Thyroid gland (tissue), 4 donors: ENCODE measurements at regions not wholly inside any gene's neighbourhood (a gene's known extent, or its start where the extent isn't known, plus 50 kb on each side); places are given as distances from the start of the nearest gene placed in this dataset.

Source experiments
- DNase-seq, 2 donors: peaks; one replicate each; pipeline ENCODE4 v3.0.0-alpha.2; 2019
- H3K27ac ChIP-seq, 3 donors: fragments of 200-600 bp; sonication (generic); 1 replicate in 2 of 3; 2 replicates in 1 of 3; pipeline ENCODE4 v1.5.1; 2016 to 2019; ENCODE audit warnings: mild to moderate bottlenecking in 1 of 3, moderate library complexity in 1 of 3
- H3K27me3 ChIP-seq: fragments of 200-600 bp; sonication (generic); one replicate; pipeline ENCODE4 v1.5.1; 2019
- H3K36me3 ChIP-seq, 2 donors: fragments of 200-600 bp; sonication (generic); one replicate each; pipeline ENCODE4 v1.5.1; 2016 to 2019
- H3K4me1 ChIP-seq, 2 donors: fragments of 200-600 bp; sonication (generic); one replicate each; pipeline ENCODE4 v1.5.1; 2017 to 2019
- H3K4me3 ChIP-seq, 3 donors: fragments of 200-600 bp; sonication (generic); replicated peaks in 1 of 3; 1 replicate in 2 of 3; 2 replicates in 1 of 3; pipeline ENCODE4 v1.5.1; 2016; ENCODE audit warnings: mild to moderate bottlenecking in 1 of 3
- H3K9me3 ChIP-seq: fragments of 200-600 bp; sonication (generic); one replicate; pipeline ENCODE4 v1.5.1; 2017
- CTCF ChIP-seq, 6 experiments: fragments of 200-600 bp in 3 of 6; fragments of 450-650 bp in 3 of 6; sonication (generic) in 3 of 6; IDR thresholded peaks; one replicate each; pipeline ENCODE4 v1.5.1; 2016 to 2019; ENCODE audit warnings: antibody characterized with exemption in 6 of 6, mild to moderate bottlenecking in 2 of 6, inconsistent platforms in 1 of 6, moderate library complexity in 1 of 6
- POLR2A ChIP-seq, 2 donors: fragments of 450-650 bp; IDR thresholded peaks; one replicate each; pipeline ENCODE4 v1.6.1; 2017; ENCODE audit warnings: antibody characterized with exemption in 2 of 2, mild to moderate bottlenecking in 2 of 2, moderate library complexity in 1 of 2
- WGBS, 2 donors: methylation state at CpG; one replicate each; pipeline ENCODE4 v1.1.5; 2017; 5-methylcytosine and 5-hydroxymethylcytosine counted together
- intact Hi-C: fragments of 100-400 bp; cut with DNase I; formaldehyde crosslinking; loops from one replicate; pipeline ENCODE4 v1.15.1; 2023

DNA sequence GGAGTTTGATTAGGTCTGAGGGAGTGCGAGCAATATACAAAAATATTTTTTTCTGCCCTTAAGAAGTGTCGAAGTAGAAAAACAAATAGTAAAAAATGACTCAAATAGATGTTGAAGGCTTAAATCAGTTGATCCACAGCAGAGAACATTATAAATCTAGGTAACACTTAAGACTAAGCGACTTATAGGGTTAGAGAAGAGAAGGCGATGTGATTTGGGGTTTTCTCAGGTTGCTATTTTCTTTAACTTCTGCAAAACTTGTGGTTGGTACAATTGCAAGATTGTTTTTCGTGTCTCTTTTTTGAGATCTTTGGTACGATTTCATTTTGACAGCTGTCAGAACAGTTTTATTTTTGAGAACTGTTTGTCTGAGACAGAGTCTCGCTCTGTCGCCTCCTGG lies 1479.5 kb downstream of the PCDH7 start:
- intact Hi-C loops, result no loop called here
- H3K27me3 ChIP-seq, result no peaks in the 10 kb centered on the region
- H3K4me3 ChIP-seq, result no peak overlapping the region
- H3K36me3 ChIP-seq, result no peaks in the 10 kb centered on the region
- no peak overlapping the region for H3K27ac ChIP-seq
- peaks cover 0 to 13% of the 10 kb centered on the region in 2 donors for H3K4me1 ChIP-seq
- no peaks in the 10 kb centered on the region for H3K9me3 ChIP-seq
- DNase-seq, result no peak
- no peak for TF ChIP-seq POLR2A (IDR thresholded peaks at IDR 0.05)
- no peak for TF ChIP-seq CTCF (IDR thresholded peaks at IDR 0.05)
- 78 to 93% methylated on average over 8 of the region's 8 CpGs for WGBS, 2 donors

- H3K4me1 ChIP-seq, result peaks cover 0 to 3% of the 10 kb centered on the region in 2 donors
- TF ChIP-seq POLR2A (IDR thresholded peaks at IDR 0.05) (no peak), CTCF (IDR thresholded peaks at IDR 0.05) (no peak)
- H3K4me3 ChIP-seq, result no peak overlapping the region
- no peak for DNase-seq
- no peak overlapping the region for H3K27ac ChIP-seq
- H3K27me3 ChIP-seq, result no peaks in the 10 kb centered on the region
- no peaks in the 10 kb centered on the region for H3K36me3 ChIP-seq
- H3K9me3 ChIP-seq, result no peaks in the 10 kb centered on the region
- intact Hi-C loops, result no loop called here
Observed at GRCh38 chr4:32203340-32203739, 1483.2 kb downstream of the PCDH7 start.

GRCh38 chr4:32206756-32207155 lies 1486.6 kb downstream of the PCDH7 start:
- Histone ChIP-seq H3K36me3 (no peaks in the 10 kb centered on the region), H3K4me3 (no peak overlapping the region), H3K27ac (no peak overlapping the region), H3K4me1 (no peaks in the 10 kb centered on the region), H3K27me3 (no peaks in the 10 kb centered on the region), H3K9me3 (no peaks in the 10 kb centered on the region)
- 80 to 81% methylated on average over 3 of the region's 3 CpGs for WGBS, 2 donors
- intact Hi-C loops, result no loop called here
- DNase-seq, result no peak
- TF ChIP-seq CTCF (IDR thresholded peaks at IDR 0.05) (no peak), POLR2A (IDR thresholded peaks at IDR 0.05) (no peak)

DNA sequence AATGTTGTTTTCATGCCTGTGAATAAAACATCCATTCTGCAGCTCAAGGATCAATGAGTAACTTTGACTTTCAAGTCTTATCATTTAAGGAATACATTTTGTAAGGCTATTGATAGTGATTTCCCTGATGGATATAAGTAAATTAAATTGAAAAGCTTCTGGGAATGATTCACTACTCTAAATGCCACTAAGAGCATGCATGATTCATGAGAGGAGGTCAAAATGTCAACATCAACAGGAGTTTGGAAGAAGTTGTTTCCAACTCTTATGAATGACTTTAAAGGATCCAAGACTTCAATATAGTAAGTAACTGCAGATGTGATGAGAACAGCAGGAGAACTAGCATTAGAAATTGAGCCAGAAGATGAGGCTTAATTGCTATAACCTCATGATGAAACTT lies 1487.3 kb downstream of the PCDH7 start:
- DNase-seq, result no peak
- Histone ChIP-seq H3K36me3 (no peaks in the 10 kb centered on the region), H3K4me1 (no peaks in the 10 kb centered on the region), H3K9me3 (no peaks in the 10 kb centered on the region), H3K27ac (no peak overlapping the region), H3K4me3 (no peak overlapping the region), H3K27me3 (no peaks in the 10 kb centered on the region)
- TF ChIP-seq POLR2A (IDR thresholded peaks at IDR 0.05) (no peak), CTCF (IDR thresholded peaks at IDR 0.05) (no peak)
- intact Hi-C loops, result no loop called here

- Histone ChIP-seq H3K27me3 (no peaks in the 10 kb centered on the region), H3K36me3 (no peaks in the 10 kb centered on the region), H3K9me3 (no peaks in the 10 kb centered on the region), H3K27ac (no peak overlapping the region), H3K4me1 (no peaks in the 10 kb centered on the region), H3K4me3 (no peak overlapping the region)
- 82 to 96% methylated on average over 10 of the region's 10 CpGs for WGBS, 2 donors
- no peak for DNase-seq
- intact Hi-C loops, result no loop called here
- TF ChIP-seq POLR2A (IDR thresholded peaks at IDR 0.05) (no peak), CTCF (IDR thresholded peaks at IDR 0.05) (no peak)
Observed at GRCh38 chr4:32215277-32215676, 1495.1 kb downstream of the PCDH7 start.
